ENCODE measurements at regions not wholly inside any gene's neighbourhood (a gene's known extent, or its start where the extent isn't known, plus 50 kb on each side); places are given as distances from the start of the nearest gene placed in this dataset.

DNA sequence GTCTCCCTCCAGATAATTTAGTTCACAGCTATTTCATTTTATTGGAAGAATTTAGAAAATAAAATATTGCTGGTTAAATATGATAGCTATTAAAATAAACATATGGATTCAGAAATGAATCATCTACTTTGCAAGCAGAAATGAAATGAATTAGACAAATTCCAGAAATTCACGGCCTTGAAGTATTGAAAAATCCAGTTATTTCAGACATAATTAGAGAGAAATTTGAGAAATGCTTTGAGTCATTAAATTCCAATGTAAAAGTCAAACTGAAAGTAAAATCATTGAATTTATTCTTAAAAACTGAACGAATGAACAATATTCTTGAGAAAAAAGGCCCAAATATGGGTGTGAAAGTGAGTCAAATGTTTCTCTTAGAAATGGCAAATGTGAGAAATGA lies 632.6 kb upstream of the EDIL3 start:
- TF ChIP-seq, protein P1, sequence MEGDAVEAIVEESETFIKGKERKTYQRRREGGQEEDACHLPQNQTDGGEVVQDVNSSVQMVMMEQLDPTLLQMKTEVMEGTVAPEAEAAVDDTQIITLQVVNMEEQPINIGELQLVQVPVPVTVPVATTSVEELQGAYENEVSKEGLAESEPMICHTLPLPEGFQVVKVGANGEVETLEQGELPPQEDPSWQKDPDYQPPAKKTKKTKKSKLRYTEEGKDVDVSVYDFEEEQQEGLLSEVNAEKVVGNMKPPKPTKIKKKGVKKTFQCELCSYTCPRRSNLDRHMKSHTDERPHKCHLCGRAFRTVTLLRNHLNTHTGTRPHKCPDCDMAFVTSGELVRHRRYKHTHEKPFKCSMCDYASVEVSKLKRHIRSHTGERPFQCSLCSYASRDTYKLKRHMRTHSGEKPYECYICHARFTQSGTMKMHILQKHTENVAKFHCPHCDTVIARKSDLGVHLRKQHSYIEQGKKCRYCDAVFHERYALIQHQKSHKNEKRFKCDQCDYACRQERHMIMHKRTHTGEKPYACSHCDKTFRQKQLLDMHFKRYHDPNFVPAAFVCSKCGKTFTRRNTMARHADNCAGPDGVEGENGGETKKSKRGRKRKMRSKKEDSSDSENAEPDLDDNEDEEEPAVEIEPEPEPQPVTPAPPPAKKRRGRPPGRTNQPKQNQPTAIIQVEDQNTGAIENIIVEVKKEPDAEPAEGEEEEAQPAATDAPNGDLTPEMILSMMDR (IDR thresholded peaks at IDR 0.05): no peak
- no peak for TF ChIP-seq POLR2AphosphoS5 (IDR thresholded peaks at IDR 0.05)
